ENCODE measurements at regions not wholly inside any gene's neighbourhood (a gene's known extent, or its start where the extent isn't known, plus 50 kb on each side); places are given as distances from the start of the nearest gene placed in this dataset.

- H3K9ac ChIP-seq (replicated peaks; ENCODE audit: extremely low read depth, insufficient read depth, low read length): no peak overlapping the region
- H3K27ac ChIP-seq (ENCODE audit: insufficient read depth, low read depth, low read length): no peak overlapping the region
- CTCF ChIA-PET: interaction anchor here (2.7 kb wide), 1 partner anchor 14 kb away, joined by 6 read pairs; no protein-coding TSS in a partner anchor
- dilution Hi-C loops (cut with MboI; ENCODE audit: extremely low pct_ligation_motif_present, low sequenced_read_pairs): no loop called here
- no peaks in the 10 kb centered on the region for H3K36me3 ChIP-seq (ENCODE audit: control insufficient read depth in 2 of 2, extremely low read depth in 1 of 2, insufficient read depth in 2 of 2, low read length in 2 of 2)
- TF ChIP-seq EZH2 (IDR thresholded peaks at IDR 0.05; ENCODE audit: borderline replicate concordance, low read depth, low read length, severe bottlenecking): no peak
- TF ChIP-seq FOS (IDR thresholded peaks at IDR 0.05; ENCODE audit: borderline replicate concordance, insufficient read depth, low read length): no peak
- no peak for TF ChIP-seq GATA2 (IDR thresholded peaks at IDR 0.05; ENCODE audit: insufficient read depth, insufficient read length, low read depth, low read length)
- TF ChIP-seq JUN (IDR thresholded peaks at IDR 0.05; ENCODE audit: borderline replicate concordance, insufficient read depth, insufficient read length, low read depth): no peak
- no peak for TF ChIP-seq MYC (IDR thresholded peaks at IDR 0.05; ENCODE audit: low read depth, low read length)
- TF ChIP-seq MAX (IDR thresholded peaks at IDR 0.05; ENCODE audit: insufficient read depth, insufficient read length): no peak
- no peak for TF ChIP-seq POLR2AphosphoS5 (IDR thresholded peaks at IDR 0.05; ENCODE audit: insufficient read depth, low read depth, low read length)
- no peak for TF ChIP-seq CTCF (IDR thresholded peaks at IDR 0.05; ENCODE audit: extremely low read depth in 1 of 2, insufficient read depth in 1 of 2, low read depth in 1 of 2, low read length in 2 of 2)
- TF ChIP-seq POLR2A (IDR thresholded peaks at IDR 0.05; ENCODE audit: low read depth, low read length): no peak
- DNase-seq (ENCODE audit: low read depth, low spot score) (no peak), FAIRE-seq (no peak)
- intact Hi-C loops (cut with micrococcal nuclease): no loop called here
- H3K4me1 ChIP-seq (ENCODE audit: control insufficient read depth, extremely low read depth, insufficient read depth, low read length): no peaks in the 10 kb centered on the region
- H3K4me2 ChIP-seq (ENCODE audit: insufficient read depth, low read length): no peak overlapping the region
- H3K4me3 ChIP-seq (replicated peaks in 1 of 3; ENCODE audit: insufficient read depth in 1 of 3, low read depth in 1 of 3, low read length in 3 of 3): no peak overlapping the region
- H4K20me1 ChIP-seq (replicated peaks; ENCODE audit: control insufficient read depth, extremely low read depth, insufficient read depth, low read length): no peaks in the 10 kb centered on the region
- H3K9me3 ChIP-seq (replicated peaks; ENCODE audit: control insufficient read depth, insufficient read depth, low read length): no peaks in the 10 kb centered on the region
- no peaks in the 10 kb centered on the region for H3K79me2 ChIP-seq (ENCODE audit: control insufficient read depth, insufficient read depth, low read length)
- H2AFZ ChIP-seq (ENCODE audit: low read depth, low read length): no peak overlapping the region
- no peaks in the 10 kb centered on the region for H3K27me3 ChIP-seq (ENCODE audit: control insufficient read depth in 2 of 2, insufficient read depth in 2 of 2, low read length in 2 of 2)
- POLR2A ChIA-PET: no interaction called here
- no peaks in the 10 kb centered on the region for H3K9me1 ChIP-seq (replicated peaks; ENCODE audit: control insufficient read depth, extremely low read depth, insufficient read depth, low read length)
- no TSS peak for BruUV-seq (replicated peaks)
Observed at GRCh38 chr5:89996335-89996734, 413.2 kb downstream of the CETN3 start.

Data from endothelial cell of umbilical vein (primary cell).